Endodermal cell (in vitro differentiated cells): ENCODE measurements at regions not wholly inside any gene's neighbourhood (a gene's known extent, or its start where the extent isn't known, plus 50 kb on each side); places are given as distances from the start of the nearest gene placed in this dataset.

Experiments
- DNase-seq: peaks from one replicate; pipeline ENCODE4 v3.0.0-alpha.2; 2017
- H3K27ac ChIP-seq: 2 replicates; pipeline ENCODE4 v1.5.1; 2013; ENCODE audit warnings: mild to moderate bottlenecking, low read depth, low read length, moderate library complexity
- H3K27me3 ChIP-seq: 2 replicates; pipeline ENCODE4 v1.6.1; 2013; ENCODE audit warnings: mild to moderate bottlenecking, low read length, moderate library complexity; ENCODE audit not compliant: insufficient read depth, control insufficient read depth, poor library complexity, severe bottlenecking
- H3K36me3 ChIP-seq: 2 replicates; pipeline ENCODE4 v1.7.0; 2013; ENCODE audit warnings: mild to moderate bottlenecking, low read length, moderate library complexity; ENCODE audit not compliant: control insufficient read depth, insufficient read depth
- H3K4me1 ChIP-seq: one replicate; pipeline ENCODE4 v1.7.0; 2013; ENCODE audit warnings: low read length; ENCODE audit not compliant: control insufficient read depth, insufficient read depth
- H3K4me3 ChIP-seq: 2 replicates; pipeline ENCODE4 v1.5.1; 2013; ENCODE audit warnings: mild to moderate bottlenecking, low read length, moderate library complexity
- H3K9ac ChIP-seq: 2 replicates; pipeline ENCODE4 v1.6.1; 2013; ENCODE audit warnings: mild to moderate bottlenecking, low read length, moderate library complexity; ENCODE audit not compliant: poor library complexity, severe bottlenecking; ENCODE audit errors: extremely low read depth
- H3K9me3 ChIP-seq: 2 replicates; pipeline ENCODE4 v1.6.1; 2013; ENCODE audit warnings: mild to moderate bottlenecking, low read length, moderate library complexity; ENCODE audit not compliant: control insufficient read depth
- H3K27ac Mint-ChIP-seq: 2 replicates; pipeline ENCODE4 v1.8.0; 2020; ENCODE audit warnings: mixed read lengths
- H3K27me3 Mint-ChIP-seq: 2 replicates; pipeline ENCODE4 v1.8.0; 2021; ENCODE audit warnings: mild to moderate bottlenecking, mixed read lengths; ENCODE audit not compliant: insufficient read depth
- H3K36me3 Mint-ChIP-seq: 2 replicates; pipeline ENCODE4 v1.8.0; 2020; ENCODE audit warnings: low read depth, mixed read lengths
- H3K4me1 Mint-ChIP-seq: 2 replicates; pipeline ENCODE4 v1.8.0; 2020; ENCODE audit warnings: mixed read lengths
- H3K4me3 Mint-ChIP-seq: 2 replicates; pipeline ENCODE4 v1.8.0; 2020; ENCODE audit warnings: mild to moderate bottlenecking, moderate library complexity, mixed read lengths
- H3K9me3 Mint-ChIP-seq: 2 replicates; pipeline ENCODE4 v1.8.0; 2020; ENCODE audit warnings: mild to moderate bottlenecking, mixed read lengths
- WGBS, 2 experiments: methylation state at CpG; one replicate each; pipeline versions ENCODE4 v1.1.5 to v1.1.7; 2013; ENCODE audit warnings: missing lambda C conversion rate in 2 of 2, mixed read lengths in 1 of 2; ENCODE audit not compliant: insufficient coverage in 1 of 2, insufficient read length in 1 of 2; 5-methylcytosine and 5-hydroxymethylcytosine counted together
- TF ChIP-seq, protein P1 (sequence below): fragments of 200-600 bp; sonication (generic); conservative IDR thresholded peaks from 2 replicates; pipeline ENCODE4 v1.5.0; 2021; ENCODE audit warnings: antibody characterized with exemption, mild to moderate bottlenecking

DNA sequence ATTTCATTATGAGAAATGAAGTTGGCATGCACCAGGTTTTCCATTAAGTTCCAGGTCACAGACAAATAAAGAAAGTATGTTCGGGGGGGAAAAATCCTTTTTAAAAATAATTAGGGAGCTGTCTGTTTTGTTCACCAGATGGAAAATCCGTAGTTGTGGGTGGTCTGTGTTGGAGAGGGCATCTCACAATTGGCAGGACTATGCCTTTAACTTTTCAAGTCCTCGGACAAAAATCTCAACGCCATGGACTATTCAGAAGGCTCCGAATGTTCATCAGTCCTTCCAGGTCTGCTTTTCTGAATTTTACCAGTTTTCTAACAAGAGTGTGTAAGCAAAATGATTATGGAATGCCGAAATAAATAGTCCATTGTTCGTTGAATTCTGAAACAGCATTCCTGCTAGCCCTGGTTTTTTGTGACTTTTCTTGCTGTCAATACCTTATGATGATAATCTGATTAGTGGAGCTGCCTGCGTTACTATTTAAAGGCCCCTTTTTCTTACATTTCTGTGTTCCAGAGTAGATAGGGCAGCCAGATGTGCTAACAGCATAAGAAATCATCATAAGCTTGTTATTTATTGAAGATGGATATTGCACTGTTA is 146.9 kb downstream of the TM9SF2 start:
- no peak for DNase-seq
- peaks cover 8% of the 10 kb centered on the region for H3K4me1 Mint-ChIP-seq

DNA sequence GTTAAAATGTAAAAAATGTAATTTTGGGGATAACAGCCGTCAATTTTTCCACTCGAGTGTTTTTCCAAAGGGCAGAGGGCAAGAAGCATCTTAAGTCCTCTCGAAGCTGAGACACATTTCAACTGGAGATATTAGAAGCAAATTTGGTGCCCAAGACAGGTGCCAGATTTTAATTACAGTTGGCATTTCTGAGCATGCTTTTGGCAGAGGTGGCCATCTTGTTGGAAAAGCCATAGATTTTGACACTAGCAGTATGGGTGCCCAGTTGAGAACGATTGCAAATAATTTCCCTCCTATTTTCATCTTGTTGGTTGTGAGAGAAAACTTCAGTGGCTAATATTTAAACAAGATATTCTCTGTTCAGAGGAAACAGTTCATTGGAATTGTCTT is 146.3 kb downstream of the TM9SF2 start:
- DNase-seq: no peak
- H3K27ac Mint-ChIP-seq: no peak overlapping the region
- TF ChIP-seq, protein P1, sequence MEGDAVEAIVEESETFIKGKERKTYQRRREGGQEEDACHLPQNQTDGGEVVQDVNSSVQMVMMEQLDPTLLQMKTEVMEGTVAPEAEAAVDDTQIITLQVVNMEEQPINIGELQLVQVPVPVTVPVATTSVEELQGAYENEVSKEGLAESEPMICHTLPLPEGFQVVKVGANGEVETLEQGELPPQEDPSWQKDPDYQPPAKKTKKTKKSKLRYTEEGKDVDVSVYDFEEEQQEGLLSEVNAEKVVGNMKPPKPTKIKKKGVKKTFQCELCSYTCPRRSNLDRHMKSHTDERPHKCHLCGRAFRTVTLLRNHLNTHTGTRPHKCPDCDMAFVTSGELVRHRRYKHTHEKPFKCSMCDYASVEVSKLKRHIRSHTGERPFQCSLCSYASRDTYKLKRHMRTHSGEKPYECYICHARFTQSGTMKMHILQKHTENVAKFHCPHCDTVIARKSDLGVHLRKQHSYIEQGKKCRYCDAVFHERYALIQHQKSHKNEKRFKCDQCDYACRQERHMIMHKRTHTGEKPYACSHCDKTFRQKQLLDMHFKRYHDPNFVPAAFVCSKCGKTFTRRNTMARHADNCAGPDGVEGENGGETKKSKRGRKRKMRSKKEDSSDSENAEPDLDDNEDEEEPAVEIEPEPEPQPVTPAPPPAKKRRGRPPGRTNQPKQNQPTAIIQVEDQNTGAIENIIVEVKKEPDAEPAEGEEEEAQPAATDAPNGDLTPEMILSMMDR: no peak
- no peaks in the 10 kb centered on the region for H3K36me3 ChIP-seq
- WGBS, 2 experiments: 93 to 97% methylated on average over 3 to 4 of the region's 4 CpGs
- H3K27me3 Mint-ChIP-seq: no peaks in the 10 kb centered on the region
- no peak overlapping the region for H3K4me3 ChIP-seq
- no peaks in the 10 kb centered on the region for H3K4me1 ChIP-seq
- no peaks in the 10 kb centered on the region for H3K9me3 ChIP-seq
- H3K9me3 Mint-ChIP-seq: no peaks in the 10 kb centered on the region
- H3K27me3 ChIP-seq: no peaks in the 10 kb centered on the region
- H3K9ac ChIP-seq: no peak overlapping the region
- no peaks in the 10 kb centered on the region for H3K36me3 Mint-ChIP-seq
- H3K4me3 Mint-ChIP-seq: no peak overlapping the region
- H3K27ac ChIP-seq: no peak overlapping the region
- peaks cover 8% of the 10 kb centered on the region for H3K4me1 Mint-ChIP-seq

More for the DNA sequence above, 146.9 kb downstream of the TM9SF2 start:
- Histone ChIP-seq H3K27me3 (no peaks in the 10 kb centered on the region), H3K36me3 (no peaks in the 10 kb centered on the region), H3K27ac (no peak overlapping the region), H3K9ac (no peak overlapping the region), H3K4me3 (no peak overlapping the region), H3K9me3 (no peaks in the 10 kb centered on the region), H3K4me1 (no peaks in the 10 kb centered on the region)
- H3K36me3 Mint-ChIP-seq: no peaks in the 10 kb centered on the region
- no peaks in the 10 kb centered on the region for H3K27me3 Mint-ChIP-seq
- no peaks in the 10 kb centered on the region for H3K9me3 Mint-ChIP-seq
- H3K27ac Mint-ChIP-seq: no peak overlapping the region
- WGBS, 2 experiments: 87 to 91% methylated on average over 7 to 8 of the region's 8 CpGs
- TF ChIP-seq, protein P1: no peak
- no peak overlapping the region for H3K4me3 Mint-ChIP-seq

DNA sequence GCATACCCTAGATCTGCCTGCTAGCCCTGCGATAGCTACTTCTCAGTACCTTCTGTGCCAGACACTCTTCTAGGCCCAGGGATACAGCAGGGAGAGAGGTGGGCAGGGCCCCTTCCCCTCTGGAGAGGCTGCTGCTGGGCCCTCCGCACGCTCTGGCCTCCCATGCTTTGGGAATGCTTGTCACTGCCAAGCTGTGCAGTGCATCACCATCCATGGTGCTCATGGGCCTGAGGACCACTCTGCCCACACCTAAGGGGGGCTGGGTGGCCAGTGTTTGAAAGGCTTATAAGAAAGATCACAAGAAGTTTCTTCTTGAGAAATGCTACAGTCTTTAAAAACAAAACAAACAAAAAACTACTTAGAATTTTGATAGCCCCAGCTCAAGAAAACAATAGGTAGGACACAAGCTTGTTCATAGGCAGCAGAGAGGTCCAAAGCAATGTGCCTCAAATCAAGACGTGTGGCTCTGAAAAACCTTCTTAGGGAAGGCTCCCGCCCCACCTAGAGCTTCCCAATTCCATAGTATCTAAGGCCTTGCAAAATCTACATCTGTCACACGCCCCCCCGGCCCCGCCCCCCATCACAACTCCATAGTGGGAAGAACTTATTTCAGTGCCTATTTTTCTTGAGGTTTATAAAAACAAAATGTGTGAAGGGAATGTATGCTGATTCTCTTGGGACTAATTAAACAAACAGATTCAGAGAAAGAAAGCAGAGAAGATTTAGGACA is 145.8 kb downstream of the TM9SF2 start:
- Mint-ChIP-seq H3K27me3 (no peaks in the 10 kb centered on the region), H3K4me3 (no peak overlapping the region), H3K36me3 (no peaks in the 10 kb centered on the region), H3K9me3 (no peaks in the 10 kb centered on the region), H3K27ac (no peak overlapping the region), H3K4me1 (peaks cover 8% of the 10 kb centered on the region)
- WGBS, 2 experiments: 84 to 90% methylated on average over 2 to 8 of the region's 8 CpGs
- Histone ChIP-seq H3K36me3 (no peaks in the 10 kb centered on the region), H3K4me3 (no peak overlapping the region), H3K9ac (no peak overlapping the region), H3K27ac (no peak overlapping the region), H3K27me3 (no peaks in the 10 kb centered on the region), H3K4me1 (no peaks in the 10 kb centered on the region), H3K9me3 (no peaks in the 10 kb centered on the region)
- TF ChIP-seq, protein P1: no peak
- DNase-seq: no peak
